AG04450 (cell line): ENCODE measurements at regions not wholly inside any gene's neighbourhood (a gene's known extent, or its start where the extent isn't known, plus 50 kb on each side); places are given as distances from the start of the nearest gene placed in this dataset.

Source experiments
- CTCF ChIA-PET: fragments of 300-600, 350-600 bp; formaldehyde crosslinking; extraction: SDS; loops from one replicate; lab custom pipeline; 2022; ENCODE audit warnings: antibody characterized with exemption, inconsistent platforms; lab: Charles Lee
- POLR2A ChIA-PET: fragments of 350-600 bp; formaldehyde crosslinking; extraction: SDS; loops from one replicate; lab custom pipeline; 2021; ENCODE audit warnings: antibody characterized with exemption, inconsistent platforms; lab: Yijun Ruan, JAX
- DNase-seq: peaks from one replicate; pipeline ENCODE4 v3.0.0-alpha.2; 2011; ENCODE audit warnings: low read depth, low spot score
- H3K27ac ChIP-seq: one replicate; pipeline ENCODE4 v1.5.1; 2012; ENCODE audit warnings: low read depth, low read length, control low read depth
- H3K27me3 ChIP-seq: one replicate; pipeline ENCODE4 v1.6.0; 2012; ENCODE audit warnings: low read length; ENCODE audit not compliant: control insufficient read depth, insufficient read depth
- H3K4me3 ChIP-seq: 2 replicates; pipeline ENCODE4 v1.5.1; 2011; ENCODE audit warnings: mild to moderate bottlenecking, low read depth, low read length, control low read depth
- H3K9me3 ChIP-seq: 2 replicates; pipeline ENCODE4 v1.5.1; 2012; ENCODE audit warnings: low read length; ENCODE audit not compliant: control insufficient read depth, insufficient read depth
- TF ChIP-seq, protein P1 (sequence below): IDR thresholded peaks from 2 replicates; pipeline ENCODE4 v1.5.1; 2011; ENCODE audit warnings: low read depth, low read length, control low read depth, inconsistent platforms

DNA sequence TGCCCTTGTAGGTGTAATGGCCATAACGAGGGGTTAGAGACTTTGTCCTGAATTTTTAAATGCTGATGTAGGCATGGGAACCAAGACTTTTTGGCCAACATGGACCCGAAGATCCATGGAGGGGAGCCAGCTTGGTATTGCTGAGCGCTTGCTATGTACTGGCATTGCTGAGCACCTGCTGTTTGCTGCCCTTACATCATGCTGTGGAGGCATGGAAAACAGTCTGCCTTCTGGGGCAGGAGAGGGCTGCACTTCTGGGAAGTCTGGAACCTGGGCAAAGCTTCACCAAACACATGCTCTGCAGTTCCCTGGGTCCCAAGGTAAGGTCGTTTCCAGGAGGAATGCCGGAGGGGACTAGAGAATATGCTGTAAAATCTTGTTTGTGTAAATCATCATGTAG, 86.3 kb upstream of the CNIH3 start:
- ChIA-PET CTCF (interaction anchor here (2.0 to 4.4 kb wide), 2 partner anchors 16 to 365 kb away, joined by 5 to 20 read pairs; no protein-coding TSS in a partner anchor), POLR2A (interaction anchor here (0.6 to 1.3 kb wide), 2 partner anchors 13 kb away, joined by 3 to 4 read pairs; no protein-coding TSS in a partner anchor)
- H3K4me3 ChIP-seq = no peak overlapping the region
- H3K9me3 ChIP-seq = no peaks in the 10 kb centered on the region
- no peaks in the 10 kb centered on the region for H3K27me3 ChIP-seq
- TF ChIP-seq, protein P1, sequence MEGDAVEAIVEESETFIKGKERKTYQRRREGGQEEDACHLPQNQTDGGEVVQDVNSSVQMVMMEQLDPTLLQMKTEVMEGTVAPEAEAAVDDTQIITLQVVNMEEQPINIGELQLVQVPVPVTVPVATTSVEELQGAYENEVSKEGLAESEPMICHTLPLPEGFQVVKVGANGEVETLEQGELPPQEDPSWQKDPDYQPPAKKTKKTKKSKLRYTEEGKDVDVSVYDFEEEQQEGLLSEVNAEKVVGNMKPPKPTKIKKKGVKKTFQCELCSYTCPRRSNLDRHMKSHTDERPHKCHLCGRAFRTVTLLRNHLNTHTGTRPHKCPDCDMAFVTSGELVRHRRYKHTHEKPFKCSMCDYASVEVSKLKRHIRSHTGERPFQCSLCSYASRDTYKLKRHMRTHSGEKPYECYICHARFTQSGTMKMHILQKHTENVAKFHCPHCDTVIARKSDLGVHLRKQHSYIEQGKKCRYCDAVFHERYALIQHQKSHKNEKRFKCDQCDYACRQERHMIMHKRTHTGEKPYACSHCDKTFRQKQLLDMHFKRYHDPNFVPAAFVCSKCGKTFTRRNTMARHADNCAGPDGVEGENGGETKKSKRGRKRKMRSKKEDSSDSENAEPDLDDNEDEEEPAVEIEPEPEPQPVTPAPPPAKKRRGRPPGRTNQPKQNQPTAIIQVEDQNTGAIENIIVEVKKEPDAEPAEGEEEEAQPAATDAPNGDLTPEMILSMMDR = no peak
- no peak for DNase-seq
- no peak overlapping the region for H3K27ac ChIP-seq

DNA sequence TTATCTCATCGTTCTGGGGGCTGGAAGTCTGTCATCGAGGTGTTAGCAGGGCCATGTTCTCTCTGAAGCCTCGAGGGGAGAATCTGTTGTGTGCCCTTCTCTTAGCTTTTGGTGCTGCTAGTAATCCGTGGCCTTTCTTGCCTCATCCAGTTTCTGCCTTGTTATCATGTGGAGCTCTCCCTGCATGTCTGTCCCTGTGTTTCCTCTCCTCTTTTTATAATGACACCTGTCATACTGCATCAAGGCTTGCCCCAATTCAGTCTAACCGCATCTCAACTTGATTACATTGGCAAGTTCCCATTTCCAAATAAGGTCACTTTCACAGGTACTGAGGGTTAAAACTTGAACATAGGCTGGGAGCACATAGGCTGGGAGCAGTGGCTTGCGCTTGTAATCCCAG, 82.6 kb upstream of the CNIH3 start:
- no peaks in the 10 kb centered on the region for H3K27me3 ChIP-seq
- CTCF ChIA-PET = no interaction called here
- TF ChIP-seq, protein P1 = no peak
- POLR2A ChIA-PET = no interaction called here
- H3K9me3 ChIP-seq = no peaks in the 10 kb centered on the region
- H3K4me3 ChIP-seq = no peak overlapping the region
- no peak overlapping the region for H3K27ac ChIP-seq
- no peak for DNase-seq

DNA sequence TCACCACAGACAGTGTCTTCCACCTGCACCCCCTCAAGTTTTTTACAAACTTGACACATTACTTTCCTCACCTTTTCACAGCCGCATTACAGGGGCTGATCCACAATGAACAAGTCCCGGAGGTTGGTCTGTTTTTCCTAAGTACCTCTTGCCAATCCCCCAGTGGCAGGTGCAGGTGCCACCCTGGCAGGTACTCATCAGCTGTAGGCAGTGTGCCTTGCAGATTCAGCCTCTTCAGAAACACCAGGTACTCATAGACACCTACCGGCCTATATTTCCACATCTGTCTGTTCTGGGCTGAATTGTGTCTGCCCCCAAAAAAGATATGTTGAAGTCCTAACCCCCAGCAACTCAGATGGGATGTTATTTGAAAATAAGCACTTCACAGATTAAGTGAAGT, 81.4 kb upstream of the CNIH3 start:
- Histone ChIP-seq H3K9me3 (no peaks in the 10 kb centered on the region), H3K4me3 (no peak overlapping the region), H3K27me3 (no peaks in the 10 kb centered on the region), H3K27ac (no peak overlapping the region)
- ChIA-PET POLR2A (no interaction called here), CTCF (no interaction called here)
- no peak for DNase-seq
- TF ChIP-seq, protein P1 = no peak

DNA sequence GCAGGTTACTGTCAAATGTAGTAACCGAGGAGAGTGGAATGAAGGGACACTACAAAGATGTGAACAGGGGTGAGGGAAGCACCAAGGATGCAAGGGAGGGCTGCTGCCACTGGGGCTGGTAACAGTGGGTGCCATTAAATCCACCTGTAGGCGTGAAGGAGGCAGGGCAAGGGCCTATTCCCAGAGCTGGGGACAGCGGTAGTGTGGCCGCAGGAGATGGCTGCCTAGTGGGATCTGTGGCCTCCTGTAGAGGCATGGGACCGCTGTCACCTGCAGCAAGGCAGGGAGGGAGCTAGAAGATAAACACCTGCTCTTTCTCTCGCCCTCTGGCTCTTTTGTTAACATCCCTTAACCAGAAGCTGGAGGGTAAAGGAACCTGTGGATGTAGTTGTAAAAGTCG, 80.5 kb upstream of the CNIH3 start:
- ChIA-PET POLR2A (no interaction called here), CTCF (no interaction called here)
- no peak for DNase-seq
- no peaks in the 10 kb centered on the region for H3K9me3 ChIP-seq
- H3K27ac ChIP-seq = no peak overlapping the region
- no peaks in the 10 kb centered on the region for H3K27me3 ChIP-seq
- TF ChIP-seq, protein P1 = no peak
- H3K4me3 ChIP-seq = no peak overlapping the region

DNA sequence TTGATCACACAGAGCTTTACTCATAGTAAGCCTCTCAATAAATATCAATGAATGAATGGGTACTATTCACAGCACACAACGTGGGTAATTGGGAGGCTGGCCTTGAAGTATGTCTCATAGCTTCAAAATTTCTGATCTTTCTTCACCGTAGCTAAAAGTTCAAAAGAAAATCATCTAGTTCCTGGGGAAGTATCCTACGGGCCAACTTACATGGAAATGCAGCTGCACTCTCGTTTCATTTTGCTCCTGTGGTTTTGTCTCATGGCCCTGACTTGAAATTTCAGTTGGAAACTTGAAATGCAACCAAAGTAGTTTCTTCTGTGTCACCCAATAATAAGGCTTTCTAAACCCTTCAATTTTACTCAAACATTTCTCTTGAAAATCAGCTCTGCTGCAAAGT, 76.1 kb upstream of the CNIH3 start:
- TF ChIP-seq, protein P1 = no peak
- Histone ChIP-seq H3K4me3 (no peak overlapping the region), H3K27ac (no peak overlapping the region), H3K9me3 (no peaks in the 10 kb centered on the region), H3K27me3 (no peaks in the 10 kb centered on the region)
- no peak for DNase-seq
- ChIA-PET POLR2A (interaction anchor here (1.0 kb wide), 1 partner anchor 11 kb away, joined by 4 read pairs; no protein-coding TSS in a partner anchor), CTCF (interaction anchor here (0.9 to 1.5 kb wide), 5 partner anchors 26 to 383 kb away, joined by 3 to 6 read pairs (median 5); no protein-coding TSS in a partner anchor)
